Natural killer cell (primary cell): ENCODE measurements at regions not wholly inside any gene's neighbourhood (a gene's known extent, or its start where the extent isn't known, plus 50 kb on each side); places are given as distances from the start of the nearest gene placed in this dataset.

Experiments
- ATAC-seq, 3 donors: fragments of 150-1000 bp in 2 of 3; fragments of 200-7000 bp in 1 of 3; cut with Tn5 transposase; 1 replicate in 1 of 3; 2 replicates in 2 of 3; pipeline ENCODE4 v1.10.0; 2021; ENCODE audit warnings: mild to moderate bottlenecking in 2 of 3, moderate library complexity in 2 of 3
- DNase-seq, 2 donors: peaks; one replicate each; pipeline versions ENCODE4 v3.0.0 to v3.0.0-alpha.2; 2013 to 2021; ENCODE audit warnings: mixed read lengths in 1 of 2
- H3K27ac ChIP-seq: one replicate; pipeline ENCODE4 v1.5.1; 2013; ENCODE audit warnings: mild to moderate bottlenecking, low read length
- H3K27me3 ChIP-seq: one replicate; pipeline ENCODE4 v1.6.1; 2013; ENCODE audit warnings: low read length; ENCODE audit not compliant: control insufficient read depth, insufficient read depth
- H3K36me3 ChIP-seq: one replicate; pipeline ENCODE4 v1.6.1; 2013; ENCODE audit warnings: low read length; ENCODE audit not compliant: control insufficient read depth, insufficient read depth
- H3K4me1 ChIP-seq: one replicate; pipeline ENCODE4 v1.6.1; 2013; ENCODE audit warnings: low read length; ENCODE audit not compliant: control insufficient read depth, insufficient read depth
- H3K4me3 ChIP-seq: one replicate; pipeline ENCODE4 v1.5.1; 2013; ENCODE audit warnings: low read length
- H3K9me3 ChIP-seq: one replicate; pipeline ENCODE4 v1.6.1; 2013; ENCODE audit warnings: low read length; ENCODE audit not compliant: control insufficient read depth, insufficient read depth
- H3K27ac Mint-ChIP-seq, 2 donors: one replicate each; pipeline ENCODE4 v1.8.0; 2022; ENCODE audit warnings: mild to moderate bottlenecking in 2 of 2, mixed read lengths in 2 of 2, moderate library complexity in 1 of 2
- H3K27me3 Mint-ChIP-seq, 2 donors: one replicate each; pipeline ENCODE4 v1.8.0; 2022; ENCODE audit warnings: low read depth in 2 of 2, mixed read lengths in 2 of 2
- H3K36me3 Mint-ChIP-seq: one replicate; pipeline ENCODE4 v1.8.0; 2022; ENCODE audit warnings: mixed read lengths
- H3K4me1 Mint-ChIP-seq, 2 donors: one replicate each; pipeline ENCODE4 v1.8.0; 2022; ENCODE audit warnings: mixed read lengths in 2 of 2
- H3K4me3 Mint-ChIP-seq: one replicate; pipeline ENCODE4 v1.8.0; 2022; ENCODE audit warnings: mild to moderate bottlenecking, moderate library complexity, mixed read lengths
- H3K9me3 Mint-ChIP-seq, 2 donors: one replicate each; pipeline ENCODE4 v1.8.0; 2022; ENCODE audit warnings: mixed read lengths in 2 of 2
- CTCF ChIP-seq: fragments of 200-600 bp; IDR thresholded peaks from one replicate; pipeline ENCODE4 v1.8.0; 2022; ENCODE audit warnings: antibody characterized with exemption
- WGBS: methylation state at CpG from one replicate; pipeline ENCODE4 v1.1.7; 2013; ENCODE audit warnings: missing lambda C conversion rate; ENCODE audit not compliant: insufficient coverage; 5-methylcytosine and 5-hydroxymethylcytosine counted together
- intact Hi-C: fragments of 100-400 bp; cut with micrococcal nuclease; formaldehyde crosslinking; loops from one replicate; pipeline ENCODE4 v1.14.2; 2022

GRCh38 chr2:236887953-236888793, 197.5 kb upstream of the COPS8 start:
- DNase-seq = no peak

GRCh38 chr2:236888794-236889780, 196.6 kb upstream of the COPS8 start:
- Histone ChIP-seq H3K36me3 (no peaks in the 10 kb centered on the region), H3K4me3 (no peak overlapping the region), H3K27me3 (peaks cover 3% of the 10 kb centered on the region), H3K27ac (no peak overlapping the region), H3K4me1 (no peaks in the 10 kb centered on the region), H3K9me3 (no peaks in the 10 kb centered on the region)
- TF ChIP-seq CTCF = no peak
- no peak for DNase-seq
- Mint-ChIP-seq H3K27ac (no peak overlapping the region), H3K36me3 (no peaks in the 10 kb centered on the region), H3K9me3 (no peaks in the 10 kb centered on the region), H3K27me3 (peaks cover 9 to 20% of the 10 kb centered on the region in 2 donors), H3K4me1 (no peaks in the 10 kb centered on the region), H3K4me3 (no peak overlapping the region)
- WGBS = 86% methylated on average over 23 of the region's 24 CpGs
- no peak for ATAC-seq
- intact Hi-C loops = no loop called here

More at GRCh38 chr2:236887953-236888793, 197.5 kb upstream of the COPS8 start:
- H3K9me3 Mint-ChIP-seq = no peaks in the 10 kb centered on the region
- H3K4me1 ChIP-seq = no peaks in the 10 kb centered on the region
- H3K36me3 ChIP-seq = no peaks in the 10 kb centered on the region
- no peaks in the 10 kb centered on the region for H3K36me3 Mint-ChIP-seq
- H3K4me3 Mint-ChIP-seq = no peak overlapping the region
- H3K27me3 ChIP-seq = peaks cover 3% of the 10 kb centered on the region
- intact Hi-C loops = no loop called here
- 84% methylated on average over 15 of the region's 15 CpGs for WGBS
- no peak overlapping the region for H3K27ac Mint-ChIP-seq
- TF ChIP-seq CTCF = no peak
- H3K4me3 ChIP-seq = no peak overlapping the region
- peaks cover 9 to 19% of the 10 kb centered on the region in 2 donors for H3K27me3 Mint-ChIP-seq
- no peak for ATAC-seq
- no peaks in the 10 kb centered on the region for H3K4me1 Mint-ChIP-seq
- no peak overlapping the region for H3K27ac ChIP-seq
- H3K9me3 ChIP-seq = no peaks in the 10 kb centered on the region

- no peaks in the 10 kb centered on the region for H3K36me3 ChIP-seq
- H3K4me3 ChIP-seq = no peak overlapping the region
- Mint-ChIP-seq H3K4me1 (no peaks in the 10 kb centered on the region), H3K27ac (no peak overlapping the region), H3K9me3 (no peaks in the 10 kb centered on the region), H3K27me3 (peaks cover 9 to 30% of the 10 kb centered on the region in 2 donors), H3K4me3 (no peak overlapping the region), H3K36me3 (no peaks in the 10 kb centered on the region)
- no peak overlapping the region for H3K27ac ChIP-seq
- no peaks in the 10 kb centered on the region for H3K4me1 ChIP-seq
- DNase-seq (no peak), ATAC-seq (no peak)
- intact Hi-C loops = no loop called here
- WGBS = 88% methylated on average over 22 of the region's 22 CpGs
- peaks cover 3% of the 10 kb centered on the region for H3K27me3 ChIP-seq
- H3K9me3 ChIP-seq = no peaks in the 10 kb centered on the region
- no peak for TF ChIP-seq CTCF
Measured at GRCh38 chr2:236889791-236890704, 195.6 kb upstream of the COPS8 start.
